GM19043 (cell line): ENCODE measurements at regions not wholly inside any gene's neighbourhood (a gene's known extent, or its start where the extent isn't known, plus 50 kb on each side); places are given as distances from the start of the nearest gene placed in this dataset.

Experiments
- ATAC-seq: cut with Tn5 transposase; IDR thresholded peaks from one replicate; pipeline ENCODE4 v1.9.1; 2021; ENCODE audit warnings: low read depth; ENCODE audit not compliant: unreplicated experiment

DNA sequence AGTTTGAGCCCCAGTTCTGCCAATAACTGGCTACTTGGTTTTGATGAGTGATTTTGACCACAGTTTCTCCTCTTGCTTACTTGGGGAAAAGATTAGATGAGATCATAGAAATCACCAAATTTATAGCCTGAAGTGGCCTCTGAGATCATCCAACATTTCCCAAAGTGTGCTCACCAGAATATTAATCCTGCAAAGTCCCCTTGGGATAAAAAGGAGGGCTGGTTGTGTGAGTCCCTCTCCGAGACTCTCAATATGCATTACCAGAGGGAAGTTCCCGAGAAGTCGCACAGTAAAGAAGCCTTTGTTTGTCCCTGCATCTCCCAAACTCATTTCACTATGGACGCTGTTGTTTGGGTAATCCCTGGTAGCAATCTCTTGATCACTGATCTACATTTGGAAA, 88.4 kb upstream of the ADRA1B start:
- ATAC-seq = no peak

DNA sequence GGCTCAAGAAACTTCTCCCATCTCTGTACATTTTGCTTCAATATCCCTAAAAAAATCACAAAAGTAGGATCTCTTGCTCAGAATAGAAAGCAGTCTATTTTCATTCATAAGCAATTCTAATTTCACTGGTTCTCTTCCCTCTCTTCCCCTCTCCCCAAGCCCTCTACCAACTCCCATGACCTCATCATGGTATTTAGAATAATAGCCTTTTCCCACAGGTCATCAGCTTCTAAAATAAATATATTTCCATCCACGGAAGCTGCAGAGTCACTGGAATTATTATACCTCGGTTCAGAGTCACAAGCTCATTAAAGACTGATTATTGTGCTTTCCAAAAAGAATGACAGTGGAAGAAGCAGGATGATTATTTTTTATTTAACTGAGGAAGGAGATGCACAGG, 84.2 kb upstream of the ADRA1B start:
- ATAC-seq = no peak

DNA sequence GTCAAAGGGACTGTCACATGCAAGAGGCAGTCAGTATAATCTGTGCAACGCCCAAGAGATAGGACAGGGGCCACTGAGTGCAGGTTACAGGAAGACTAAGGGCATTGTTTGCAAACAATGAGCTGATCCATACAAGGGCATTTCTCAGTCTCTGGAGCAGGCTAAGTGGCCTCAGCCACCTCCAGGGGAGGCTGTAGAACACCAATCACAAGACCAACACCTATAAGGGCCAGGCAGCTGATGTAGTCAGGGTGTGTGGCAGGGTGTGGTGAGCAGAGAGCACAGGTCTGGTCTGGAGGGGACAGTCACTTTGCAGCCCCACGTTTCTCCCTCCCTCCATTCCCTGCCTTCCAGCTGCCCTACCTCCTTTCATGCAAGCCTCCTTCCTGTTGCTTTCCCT, 83.2 kb upstream of the ADRA1B start:
- ATAC-seq = no peak

DNA sequence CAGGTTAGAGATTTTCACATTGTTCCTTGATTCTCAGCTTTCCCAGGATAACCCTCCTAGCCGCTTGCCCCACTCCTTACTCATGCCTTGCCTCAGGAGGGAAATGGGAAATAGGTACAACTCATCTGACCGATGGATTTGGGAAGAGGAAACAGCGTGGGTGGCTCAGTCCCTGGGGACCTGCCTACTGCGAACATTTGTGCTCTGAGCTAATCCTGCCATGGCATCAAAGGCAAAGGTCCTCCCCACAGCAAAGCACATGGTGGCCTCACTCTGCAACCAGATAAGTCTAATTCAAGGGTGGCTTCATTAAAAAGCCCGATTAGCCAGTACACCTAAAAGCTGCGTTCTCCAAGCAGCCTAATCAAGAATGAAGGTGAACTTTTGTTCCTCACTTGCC, 82.4 kb upstream of the ADRA1B start:
- no peak for ATAC-seq

DNA sequence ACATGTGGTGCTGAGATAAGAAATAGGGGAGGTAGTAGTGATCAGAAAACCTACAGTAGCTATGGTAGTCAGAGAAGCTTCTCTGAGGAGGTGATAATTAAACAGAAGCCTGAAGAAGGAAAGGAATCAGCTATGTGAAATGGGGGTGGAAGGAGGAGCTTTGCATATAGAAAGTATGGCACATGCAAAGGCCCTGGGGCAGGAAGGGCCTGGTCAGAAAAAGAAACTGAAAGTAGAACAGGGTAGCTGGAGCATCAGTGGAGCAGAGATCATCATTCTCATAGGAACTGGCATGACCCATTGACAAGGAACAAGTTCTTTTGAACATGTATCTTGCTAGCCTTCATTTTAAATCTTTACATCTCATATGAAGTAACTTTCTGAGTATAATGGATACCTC, 80.7 kb upstream of the ADRA1B start:
- ATAC-seq = no peak

DNA sequence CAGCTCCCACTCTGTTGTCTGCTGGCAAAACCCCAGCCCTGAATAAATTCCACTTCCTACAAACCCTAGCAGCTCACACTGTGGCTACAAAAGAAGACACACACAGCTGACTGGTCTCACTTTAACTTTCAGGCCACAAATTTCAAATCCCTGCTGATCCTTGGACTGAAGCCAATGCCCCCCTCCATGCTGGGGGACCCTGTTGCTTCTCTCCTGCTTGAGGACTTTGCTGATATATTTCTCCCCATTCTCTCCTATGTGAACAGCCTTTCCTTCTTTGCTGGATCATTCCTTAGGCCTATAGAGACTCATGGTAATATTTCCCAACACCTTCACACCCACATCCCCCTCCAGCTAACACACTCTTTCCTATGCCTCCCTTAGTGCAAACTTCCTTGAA, 79.6 kb upstream of the ADRA1B start:
- no peak for ATAC-seq

DNA sequence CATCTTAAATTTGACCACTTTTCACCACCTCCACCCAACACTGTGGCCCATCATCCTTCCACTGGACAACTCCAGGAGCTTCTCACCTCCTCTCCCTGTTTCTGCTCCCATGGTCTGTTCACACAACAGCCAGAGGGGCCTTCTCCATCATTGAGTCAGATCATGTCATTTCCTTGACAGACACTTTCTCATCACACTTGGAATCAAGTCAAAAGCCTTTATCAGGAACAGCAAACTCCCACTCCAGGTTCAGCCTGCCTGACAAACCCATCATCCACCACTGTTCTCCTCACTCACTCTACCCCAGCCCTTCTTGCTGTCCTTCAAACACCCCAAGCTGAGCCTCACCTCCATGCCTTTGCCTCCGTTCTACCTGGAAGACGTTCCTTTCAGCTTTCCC, 78.4 kb upstream of the ADRA1B start:
- no peak for ATAC-seq

DNA sequence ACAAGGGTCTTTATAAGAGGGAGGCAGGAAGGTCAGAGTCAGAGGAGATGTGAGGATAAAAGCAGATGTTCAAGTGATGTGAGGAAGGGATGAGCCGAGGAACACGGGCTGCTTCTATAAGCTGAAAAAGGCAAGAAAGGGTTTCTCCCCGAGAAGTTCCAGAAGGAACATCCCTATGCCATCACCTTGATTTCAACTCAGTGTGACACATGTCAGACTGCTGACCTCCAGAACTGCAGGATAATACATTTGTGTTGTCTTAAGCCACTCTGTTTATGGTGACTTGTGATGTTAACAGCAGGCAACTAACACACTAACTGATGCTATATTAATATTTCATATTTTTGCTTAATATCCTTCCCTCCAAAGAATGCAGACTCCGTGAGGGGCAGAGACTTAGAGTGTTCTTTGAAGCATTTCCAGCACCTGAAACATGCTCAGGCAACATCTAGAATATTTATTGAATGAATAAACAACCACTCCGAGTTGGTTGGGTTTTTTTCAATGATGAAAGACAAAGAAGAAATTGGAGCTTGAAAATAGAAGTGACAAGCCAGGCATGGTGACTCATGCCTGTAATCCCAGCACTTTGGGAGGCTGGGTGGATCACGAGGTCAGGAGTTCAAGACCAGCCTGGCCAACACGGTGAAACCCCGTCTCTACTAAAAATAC, 77.6 kb upstream of the ADRA1B start:
- no peak for ATAC-seq

DNA sequence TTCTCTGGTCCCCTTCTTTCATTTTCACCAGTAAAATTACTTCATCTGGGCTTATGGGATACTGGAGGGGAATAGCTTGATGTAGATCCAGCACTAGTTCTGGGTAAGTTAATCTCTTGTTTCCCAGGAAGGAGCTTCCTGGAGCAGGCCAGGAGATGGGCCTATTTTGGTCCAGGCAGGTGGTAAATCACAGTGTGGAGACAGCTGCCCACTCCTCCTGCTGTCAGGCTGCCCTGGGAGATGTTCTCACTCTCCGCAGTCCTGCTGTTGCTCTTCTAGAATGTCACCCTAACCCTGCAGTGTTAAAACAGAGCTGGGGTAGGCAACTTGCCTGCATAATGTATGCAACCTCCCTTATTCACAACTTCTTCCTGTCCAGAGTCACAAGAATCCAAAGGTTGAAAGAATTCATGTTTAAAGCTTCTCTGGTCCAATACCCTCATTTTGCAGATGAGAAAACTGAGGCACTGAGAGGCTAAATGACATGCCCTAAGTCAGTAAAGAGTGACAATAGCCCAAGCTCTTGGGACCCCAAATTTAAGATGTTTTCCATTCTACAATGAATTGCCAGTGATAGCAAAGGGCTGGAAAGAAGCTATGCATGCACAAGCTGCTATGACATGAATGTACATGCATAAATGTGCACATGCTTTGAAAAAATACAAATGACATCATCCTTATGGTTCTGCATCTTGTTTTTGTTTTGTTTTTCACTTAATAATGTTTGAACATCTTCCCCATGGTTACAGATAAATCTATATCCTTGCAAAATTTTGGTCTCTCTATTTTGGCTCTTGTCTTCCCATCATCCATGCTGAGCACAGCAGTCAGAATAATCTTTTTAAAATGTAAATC, 71.8 kb upstream of the ADRA1B start:
- ATAC-seq = no peak

DNA sequence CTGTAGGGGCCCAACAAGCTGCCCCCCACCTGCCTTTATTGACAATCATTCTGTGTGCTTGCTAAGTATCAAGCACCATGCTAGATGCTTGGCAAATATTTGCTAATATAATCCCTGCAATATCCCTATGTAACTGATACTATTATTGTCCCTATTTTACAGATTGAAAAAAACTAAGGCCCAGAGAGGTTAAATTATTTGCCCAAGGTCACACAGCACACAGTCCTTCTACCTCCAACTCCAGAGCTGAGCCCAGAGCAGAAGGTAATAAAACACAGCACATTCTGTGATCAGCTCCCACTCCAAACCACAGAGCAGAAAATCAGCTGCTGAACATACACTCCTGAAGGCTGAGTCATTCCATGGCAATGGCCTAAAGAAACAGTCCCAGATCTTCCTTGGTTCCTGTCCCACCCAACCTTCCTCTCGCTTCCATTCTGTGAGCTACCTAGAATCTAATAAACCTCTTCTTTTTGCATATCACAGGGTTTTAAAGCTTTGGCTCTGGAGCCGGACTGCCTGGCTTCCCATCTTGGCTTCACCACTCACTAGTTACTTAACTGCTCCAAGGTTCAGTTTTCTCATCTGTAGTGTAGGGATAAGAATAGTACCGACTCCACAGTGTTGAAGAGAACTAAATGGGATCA, 66.7 kb upstream of the ADRA1B start:
- ATAC-seq = no peak

DNA sequence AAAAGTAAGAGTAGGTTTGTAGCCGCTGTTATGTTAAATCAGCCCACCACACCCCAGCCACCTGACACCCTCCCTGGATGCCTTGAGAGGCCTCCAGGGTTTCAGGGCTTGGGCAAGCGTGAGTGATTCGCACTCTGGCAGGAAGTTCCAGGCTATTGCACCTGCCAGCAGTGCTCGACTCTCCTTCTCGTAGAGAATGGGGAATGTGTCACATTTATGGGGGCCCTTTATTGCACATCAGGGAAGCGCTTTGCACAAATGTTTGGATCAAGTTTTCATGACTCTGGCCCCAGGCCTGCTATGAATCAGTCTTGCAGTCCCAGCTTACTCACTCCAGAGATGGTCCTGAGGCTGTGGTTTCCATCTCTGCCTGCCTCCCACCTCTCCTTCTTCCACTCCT, 66.1 kb upstream of the ADRA1B start:
- no peak for ATAC-seq

DNA sequence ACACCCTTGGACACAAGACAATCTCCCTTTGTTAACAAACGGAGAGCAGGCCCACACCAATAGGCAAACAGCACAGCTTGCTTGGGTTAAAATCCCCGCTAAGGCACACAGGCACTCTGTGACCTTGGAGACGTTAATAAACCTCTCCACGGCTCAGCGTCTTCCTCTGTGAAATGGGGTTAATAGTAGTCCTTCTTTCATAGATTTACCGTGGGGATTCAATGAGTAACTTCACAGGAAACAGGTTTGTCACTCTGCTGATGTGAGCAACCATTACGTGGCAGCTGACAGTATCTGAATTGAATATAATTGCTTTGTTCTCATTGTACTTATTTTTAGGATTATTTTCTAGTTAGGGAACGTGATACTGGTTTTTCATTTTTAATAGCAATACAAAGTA, 65.2 kb upstream of the ADRA1B start:
- ATAC-seq = no peak

DNA sequence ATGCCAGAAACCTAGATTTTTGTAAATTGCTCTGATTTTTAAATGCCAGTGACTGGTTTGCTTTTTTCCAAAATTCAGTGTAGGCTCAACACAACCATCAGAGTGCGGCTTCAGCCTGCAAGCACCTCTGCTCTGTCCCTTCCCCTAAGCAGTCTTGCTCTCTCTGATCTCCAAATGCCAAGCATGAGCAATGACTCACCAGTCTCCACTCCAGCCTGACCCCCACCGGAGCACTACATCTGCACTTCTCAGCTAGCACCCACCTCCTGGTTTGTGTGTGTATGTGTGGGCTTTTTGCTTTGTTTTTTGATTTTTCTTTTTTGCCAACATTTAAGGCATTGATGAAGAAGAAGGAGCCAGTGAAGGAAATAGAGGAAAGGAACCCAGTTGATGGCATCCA, 61.4 kb upstream of the ADRA1B start:
- no peak for ATAC-seq

DNA sequence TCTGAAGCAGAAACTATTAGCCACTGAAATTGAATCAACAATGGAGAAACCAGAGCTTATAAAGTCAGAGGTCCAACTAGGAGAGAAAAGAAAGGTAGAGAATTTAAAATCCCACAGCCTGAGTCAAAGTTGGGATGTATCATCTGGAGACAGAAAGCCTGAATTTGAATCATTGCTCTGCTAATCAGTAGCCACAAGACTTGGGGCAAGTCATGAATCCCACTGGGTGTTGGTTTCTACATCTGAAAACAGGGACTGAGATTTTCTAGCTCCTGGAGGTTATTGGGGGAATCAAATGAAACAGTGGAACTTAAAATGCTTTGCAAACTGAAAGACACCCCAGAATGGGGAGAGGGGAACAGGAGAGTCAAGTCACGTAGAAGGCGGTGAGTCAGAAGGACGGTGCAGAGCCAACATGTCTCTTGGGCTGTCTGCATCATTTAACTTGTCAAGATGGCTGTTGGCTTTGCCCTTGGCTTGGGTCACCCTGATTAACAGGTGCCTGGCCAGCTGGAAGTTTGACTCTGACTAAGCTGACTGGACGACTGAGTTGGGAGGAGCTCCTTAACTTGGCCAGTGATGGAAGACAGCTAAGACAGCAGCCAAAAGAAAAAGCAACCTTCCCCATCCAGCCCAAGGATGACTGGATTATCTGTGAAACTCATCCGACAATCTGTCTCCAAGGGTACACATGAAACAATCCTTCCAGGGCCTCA, 60.6 kb upstream of the ADRA1B start:
- ATAC-seq = no peak

DNA sequence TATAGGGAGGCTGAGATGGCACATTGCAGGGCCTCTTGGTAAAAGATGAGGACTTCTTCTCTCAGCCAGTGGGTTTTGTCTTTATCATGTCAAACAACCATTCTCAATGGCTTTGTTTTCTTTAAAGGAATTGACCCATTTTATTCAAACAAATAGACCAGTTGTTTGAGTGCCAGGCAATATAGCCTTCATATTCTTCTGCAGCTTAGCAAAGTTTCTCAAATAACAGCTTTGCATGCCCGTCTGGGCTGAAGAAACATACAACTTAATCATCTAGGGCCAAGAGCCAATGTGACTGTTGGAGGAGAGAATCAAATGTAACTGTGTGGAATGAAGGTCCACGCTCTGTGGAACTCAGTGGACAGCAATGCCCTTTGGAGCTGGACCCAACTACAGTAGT, 57.4 kb upstream of the ADRA1B start:
- ATAC-seq = no peak

DNA sequence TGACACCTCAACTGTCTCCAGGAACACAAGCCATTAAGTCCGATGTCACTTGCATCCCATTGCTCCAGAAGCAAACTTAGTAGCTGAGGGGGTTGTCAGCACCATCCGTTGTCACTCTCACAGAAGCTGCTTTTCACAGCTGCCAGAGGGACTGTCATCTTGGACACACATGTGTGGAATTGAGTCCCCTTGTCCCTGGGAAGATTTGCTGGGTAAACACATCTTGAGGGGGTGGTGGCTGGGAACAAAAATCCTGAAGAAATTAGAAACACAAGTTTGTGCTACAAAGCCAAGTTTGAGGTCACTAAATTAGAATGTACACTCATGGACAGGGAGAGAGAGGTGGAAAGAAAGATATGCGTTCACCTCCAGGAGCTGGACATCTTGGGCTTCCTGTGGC, 55.2 kb upstream of the ADRA1B start:
- ATAC-seq = no peak

DNA sequence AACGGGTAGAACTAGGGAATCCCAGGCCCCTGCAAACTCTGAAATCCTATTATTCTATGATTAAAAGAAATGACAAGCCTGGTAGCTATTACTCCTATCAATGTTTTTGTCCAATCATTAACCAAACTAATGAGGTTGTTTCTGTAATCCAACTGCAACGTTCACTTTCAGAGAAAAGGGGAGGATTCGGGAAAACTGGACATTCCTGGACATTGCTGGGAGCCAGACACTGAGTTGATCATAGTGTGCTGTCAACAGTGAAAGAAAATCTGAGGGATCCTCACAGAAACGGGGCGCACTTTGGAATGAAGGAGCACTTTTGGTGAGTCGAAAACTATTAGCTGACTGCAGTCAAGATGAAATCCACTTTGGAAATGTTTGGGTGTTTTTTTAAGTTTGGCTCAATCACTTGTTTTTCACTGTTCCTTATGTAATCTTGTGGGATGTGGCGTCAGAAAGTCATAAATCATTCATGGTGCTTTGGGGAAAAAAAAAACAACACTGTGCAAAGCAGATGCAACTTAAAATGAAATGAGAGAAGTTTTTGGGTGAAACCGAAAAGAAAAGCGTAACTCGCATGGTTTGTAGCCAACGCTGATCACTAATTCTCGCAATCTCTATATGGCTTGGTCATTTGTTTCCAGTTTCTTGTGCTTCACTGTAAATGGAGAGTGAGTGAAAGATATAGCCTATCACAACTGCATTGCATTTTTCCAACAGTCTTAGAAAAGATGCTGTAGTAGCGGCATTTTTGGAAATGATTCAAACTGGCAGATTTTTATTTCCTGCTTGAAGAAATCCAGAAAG, 51.2 kb upstream of the ADRA1B start:
- peak; percentile 84 for ATAC-seq

DNA sequence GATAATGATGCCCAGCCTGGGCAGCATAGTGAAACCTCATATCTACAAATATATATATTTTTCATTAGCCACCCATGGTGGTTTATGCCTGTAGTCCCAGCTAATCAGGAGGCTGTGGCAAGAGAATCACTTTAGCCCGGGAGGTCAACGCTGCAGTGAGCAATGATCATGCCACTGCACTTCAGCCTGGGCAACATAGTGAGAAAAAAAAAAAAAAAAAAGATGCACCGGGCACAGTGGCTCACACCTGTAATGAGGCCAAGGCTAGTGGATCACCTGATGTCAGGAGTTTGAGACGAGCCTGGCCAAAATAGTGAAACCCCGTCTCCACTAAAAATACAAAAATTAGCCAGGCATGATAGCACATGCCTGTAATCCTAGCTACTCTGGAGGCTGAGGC, 50.2 kb upstream of the ADRA1B start:
- ATAC-seq = no peak
